ENCODE measurements at regions not wholly inside any gene's neighbourhood (a gene's known extent, or its start where the extent isn't known, plus 50 kb on each side); places are given as distances from the start of the nearest gene placed in this dataset.
"Not testable (repeated sequence)": the region's sequence is repeated elsewhere in the genome, so short reads cannot be mapped to it uniquely, and the experiment has no call there.

DNA sequence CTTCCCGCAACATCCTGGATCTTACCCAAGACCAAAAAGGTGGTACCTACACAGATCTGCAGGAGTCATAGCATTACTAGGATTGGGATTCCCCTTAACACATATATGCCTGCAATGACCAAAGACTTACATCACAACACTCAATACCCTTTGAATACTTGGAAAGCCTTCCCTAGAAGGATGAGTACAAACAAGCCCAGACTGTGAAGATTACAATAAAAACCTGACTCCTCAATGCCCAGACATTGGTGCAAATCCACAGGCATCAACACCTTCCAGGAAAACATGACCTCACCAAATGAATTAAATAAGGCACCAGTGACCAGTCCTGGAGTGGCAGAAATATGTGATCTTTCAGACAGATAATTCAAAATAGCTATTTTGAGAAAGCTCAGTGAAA lies 326.8 kb downstream of the TBL1XR1 start:
- no peak for DNase-seq (ENCODE audit: low read depth)

DNA sequence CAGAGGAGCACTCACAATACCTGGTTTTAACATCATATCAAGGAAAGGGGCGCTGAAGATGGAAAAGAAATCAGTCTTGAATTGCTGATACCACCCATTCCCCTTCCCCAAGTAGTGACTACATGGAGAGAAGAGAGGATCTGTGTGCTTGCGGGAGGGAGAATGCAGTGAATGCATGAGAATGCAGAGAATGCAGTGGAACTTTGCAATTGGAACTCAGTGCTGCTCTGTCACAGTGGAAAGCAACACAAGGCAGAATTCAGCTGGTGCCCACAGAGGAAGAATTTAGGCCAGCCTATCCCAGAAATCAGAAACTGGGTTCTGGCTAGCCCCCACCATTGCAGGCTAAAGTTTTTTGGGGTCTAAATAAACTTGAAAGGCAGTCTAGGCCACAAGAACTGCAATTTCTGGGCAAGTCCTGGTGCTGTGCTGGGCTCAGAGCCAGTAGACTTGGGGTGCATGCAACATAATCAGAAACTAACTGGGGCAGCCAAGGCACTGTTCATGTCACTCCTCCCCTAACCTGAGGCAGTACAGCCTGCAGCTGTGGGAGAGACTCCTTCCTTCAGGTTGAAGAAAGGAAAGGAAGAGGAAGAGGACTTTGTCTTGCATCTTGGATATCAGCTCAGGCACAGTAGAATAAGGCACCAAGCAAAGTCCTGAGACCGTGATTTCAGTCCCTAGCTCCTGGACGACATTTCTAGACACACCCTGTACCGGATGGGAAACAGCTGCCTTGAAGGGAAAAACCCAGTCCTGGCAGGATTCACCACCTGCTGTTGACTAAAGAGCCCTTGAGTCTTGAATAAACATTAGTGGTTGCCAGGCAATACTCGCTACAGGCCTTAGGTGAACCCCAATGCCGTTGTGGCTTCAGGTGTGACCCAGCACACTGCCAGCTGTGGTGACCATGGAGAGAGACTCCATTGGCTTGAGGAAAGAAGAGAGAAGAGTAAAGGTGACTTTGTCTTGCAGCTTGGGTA lies 329.3 kb downstream of the TBL1XR1 start:
- DNase-seq (ENCODE audit: low read depth) = no peak

DNA sequence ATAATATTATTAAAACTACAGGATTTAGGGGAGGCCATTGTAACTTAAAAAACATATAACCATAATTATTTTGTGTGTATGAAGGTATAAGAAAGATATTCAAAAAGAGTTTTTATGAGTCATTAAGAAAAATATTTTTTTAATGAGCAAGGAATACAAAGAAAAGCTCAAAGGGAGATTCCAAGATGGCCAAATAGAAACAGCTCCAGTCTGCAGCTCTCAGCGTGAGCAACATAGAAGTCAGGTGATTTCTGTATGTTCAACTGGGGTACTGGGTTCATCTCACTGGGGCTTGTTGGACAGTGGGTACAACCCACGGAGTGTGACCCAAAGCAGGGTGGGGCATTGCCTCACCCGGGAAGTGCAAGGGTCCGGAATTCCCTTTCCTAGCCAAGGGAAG lies 336.1 kb downstream of the TBL1XR1 start:
- no peak for DNase-seq (ENCODE audit: low read depth)

DNA sequence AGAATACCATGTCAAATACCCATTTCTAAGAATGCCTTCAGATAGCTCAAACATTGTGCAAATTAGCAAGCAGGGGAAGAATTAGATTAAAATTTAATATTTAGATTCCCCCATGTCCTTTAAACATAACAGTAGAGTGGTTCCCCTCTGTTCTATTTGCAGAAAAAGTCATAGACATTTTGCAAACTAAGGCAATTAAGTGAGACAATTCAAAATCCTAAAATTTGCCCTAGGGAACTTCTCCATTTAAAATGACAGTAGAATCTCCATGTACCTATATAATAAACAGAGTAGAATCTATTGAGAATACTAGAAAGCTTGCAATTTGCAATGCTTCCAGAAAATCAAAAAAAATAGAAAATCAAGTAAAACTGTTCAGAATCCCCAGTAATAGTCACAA lies 340.6 kb downstream of the TBL1XR1 start:
- DNase-seq (ENCODE audit: low read depth) = no peak

DNA sequence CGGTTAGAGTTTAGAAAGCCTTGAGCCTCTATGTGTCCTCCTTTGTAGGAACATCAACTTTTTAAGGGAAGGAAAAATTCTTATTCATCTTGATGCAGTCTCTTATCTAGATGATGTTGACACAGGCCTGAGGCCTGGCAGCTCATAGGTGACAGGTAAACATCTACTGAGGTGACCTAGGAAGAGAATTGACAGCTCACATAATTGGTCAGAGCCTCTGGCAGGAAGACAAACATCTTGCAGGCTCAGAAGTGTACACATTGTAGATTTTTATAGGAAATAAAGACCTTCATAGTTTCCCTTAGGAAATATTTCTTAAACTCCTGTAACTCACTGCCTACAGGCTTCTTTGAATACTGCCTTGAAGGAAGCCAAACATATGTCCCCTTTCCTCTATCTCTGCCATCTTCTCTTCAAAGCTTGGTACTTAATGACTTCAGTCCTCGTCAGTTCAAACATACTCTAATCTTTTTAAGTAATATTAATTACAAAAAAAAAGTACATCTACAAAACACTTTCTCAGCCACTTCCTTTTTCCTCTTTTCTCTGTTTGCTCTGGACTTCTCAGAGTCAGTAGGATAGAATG lies 341.3 kb downstream of the TBL1XR1 start:
- DNase-seq (ENCODE audit: low read depth) = no peak

DNA sequence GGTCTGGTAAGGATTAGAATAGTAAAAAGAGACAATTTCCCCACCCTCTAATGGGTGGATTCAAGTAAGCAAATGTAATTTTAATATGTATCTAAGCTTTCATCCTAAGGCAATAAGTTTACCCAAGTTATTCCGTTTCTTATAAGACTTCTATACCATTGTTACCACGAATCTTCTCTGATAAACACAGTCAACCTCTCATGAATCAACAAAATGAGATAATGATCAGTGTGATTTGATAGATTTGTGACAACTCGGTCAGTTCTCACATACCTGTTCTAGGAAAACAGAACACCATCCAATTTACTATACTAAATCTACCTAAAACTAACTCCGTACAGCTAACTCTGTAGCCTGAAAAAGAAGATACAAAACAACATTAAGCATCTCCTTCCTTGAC lies 342.1 kb downstream of the TBL1XR1 start:
- DNase-seq (ENCODE audit: low read depth) = no peak

DNA sequence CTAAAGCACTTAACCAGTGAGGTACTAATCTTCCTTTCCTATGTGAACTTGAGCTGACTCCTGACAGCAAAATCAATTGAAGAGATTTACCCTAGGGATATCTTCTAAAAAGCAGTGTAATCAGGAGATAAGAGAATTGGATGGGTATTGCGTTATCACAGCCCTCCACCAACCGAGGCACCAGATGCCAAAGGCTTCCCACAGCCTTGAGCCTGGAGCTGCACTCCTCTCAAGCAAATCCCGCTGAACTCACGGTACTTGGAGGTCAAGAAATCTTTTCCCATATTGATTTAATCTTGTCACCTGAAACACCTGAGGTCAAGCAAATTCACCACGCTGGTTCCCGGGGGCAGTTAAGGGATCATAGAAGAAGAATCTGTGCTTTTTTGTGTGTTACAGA lies 346.8 kb downstream of the TBL1XR1 start:
- DNase-seq (ENCODE audit: low read depth) = no peak

DNA sequence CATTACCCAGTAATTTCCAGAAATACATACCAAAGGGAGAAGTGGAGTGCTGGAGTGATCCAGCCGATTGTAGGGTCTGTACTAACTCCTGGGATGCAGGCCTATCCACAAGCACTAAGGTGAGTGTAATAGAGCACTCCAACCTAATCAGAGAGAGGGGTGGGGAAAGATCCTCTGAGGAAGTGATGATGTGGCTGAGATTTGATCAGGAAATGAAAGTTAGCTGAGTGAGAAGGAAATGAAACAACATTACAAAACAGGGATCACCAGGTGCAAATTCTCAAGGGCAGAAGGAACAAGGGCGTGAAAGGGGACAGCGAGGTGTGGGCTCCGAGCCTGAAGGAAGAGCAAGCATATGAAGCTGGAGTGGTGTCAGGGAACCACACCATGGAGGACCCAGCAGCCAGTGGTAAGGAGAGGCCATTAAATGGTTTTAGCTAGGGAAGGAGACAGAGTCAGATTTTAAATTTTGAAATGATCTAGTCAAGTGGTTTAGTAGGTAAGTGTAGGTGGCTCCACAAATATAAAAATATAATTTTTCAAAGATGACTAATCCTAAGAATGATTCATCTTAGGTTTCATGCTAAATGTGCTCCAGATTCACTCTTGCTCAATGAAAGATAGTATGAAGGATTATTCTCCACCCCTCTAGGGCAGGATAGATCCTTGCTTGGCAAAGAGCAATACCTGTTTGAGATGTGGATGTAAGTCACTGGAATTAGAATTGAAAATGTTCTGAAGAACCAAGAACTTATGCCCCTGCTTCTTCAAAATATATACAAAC lies 348.7 kb downstream of the TBL1XR1 start:
- no peak for DNase-seq (ENCODE audit: low read depth)

DNA sequence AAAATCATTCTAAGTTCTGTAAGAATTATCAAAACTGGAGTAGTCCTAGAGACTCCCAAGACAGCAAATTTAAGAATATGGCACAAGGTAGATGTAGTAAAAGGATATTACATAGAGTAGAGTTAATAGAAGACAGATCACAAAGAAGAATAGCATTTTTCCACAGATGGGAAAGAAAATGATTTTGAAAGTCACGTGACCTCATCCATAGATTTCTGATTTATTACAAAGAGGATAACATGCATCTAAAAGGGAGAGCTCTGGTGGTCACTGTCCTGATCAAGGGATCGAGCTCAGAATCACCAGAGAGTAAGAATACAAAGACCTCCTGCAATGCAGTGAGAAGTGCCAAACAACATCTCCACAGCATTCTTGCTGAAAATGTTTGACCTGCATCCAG lies 354.4 kb downstream of the TBL1XR1 start:
- no peak for DNase-seq (ENCODE audit: low read depth)

DNA sequence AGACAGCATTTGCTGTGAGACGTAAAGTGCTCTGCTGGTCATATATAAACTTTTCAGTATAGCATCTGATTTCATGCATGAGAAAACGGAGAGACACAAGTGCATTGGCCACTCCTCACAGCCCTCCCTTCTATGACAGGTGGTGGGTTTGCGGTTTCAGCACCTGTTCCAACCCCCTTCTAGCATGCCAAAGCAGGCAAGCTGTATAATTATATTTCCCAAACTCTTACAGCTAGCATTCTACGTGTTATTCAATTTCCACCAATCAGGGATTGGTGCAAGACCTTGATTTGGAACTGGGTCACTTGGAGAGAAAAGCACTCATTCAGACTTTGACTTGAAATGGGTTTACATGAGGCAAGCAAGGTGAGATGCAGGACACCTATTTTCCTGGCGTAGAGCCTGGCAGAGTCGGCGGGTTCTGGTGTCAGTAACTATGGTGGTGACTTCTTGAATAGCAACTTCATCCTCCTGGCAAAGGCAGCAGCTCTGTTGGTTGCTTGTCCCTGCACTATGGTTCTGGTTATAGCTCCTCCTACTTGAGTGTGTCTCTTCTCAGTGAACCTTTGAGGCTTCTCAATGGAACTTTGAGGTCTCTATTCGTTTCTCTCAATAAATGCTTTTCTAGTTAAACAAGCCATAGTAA lies 356.5 kb downstream of the TBL1XR1 start:
- no peak for DNase-seq (ENCODE audit: low read depth)

DNA sequence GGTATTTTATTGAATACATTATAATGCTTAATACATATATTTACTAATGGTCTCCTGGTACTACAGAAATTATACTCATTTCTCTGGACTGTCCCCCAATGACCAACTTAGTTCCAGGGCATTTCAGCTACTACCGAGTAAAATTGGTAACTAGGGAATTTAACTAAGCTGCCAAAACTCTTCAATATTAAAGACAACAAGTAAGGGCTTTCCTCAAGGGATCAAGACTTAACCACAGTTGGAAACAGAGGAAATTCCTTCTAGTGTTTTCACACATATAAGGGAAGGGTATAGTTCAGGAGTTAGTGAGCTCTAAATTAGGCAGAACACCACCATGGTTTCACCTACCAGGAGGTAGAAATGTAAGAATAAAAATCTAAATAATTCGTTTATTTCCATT lies 357.4 kb downstream of the TBL1XR1 start:
- no peak for DNase-seq (ENCODE audit: low read depth)

DNA sequence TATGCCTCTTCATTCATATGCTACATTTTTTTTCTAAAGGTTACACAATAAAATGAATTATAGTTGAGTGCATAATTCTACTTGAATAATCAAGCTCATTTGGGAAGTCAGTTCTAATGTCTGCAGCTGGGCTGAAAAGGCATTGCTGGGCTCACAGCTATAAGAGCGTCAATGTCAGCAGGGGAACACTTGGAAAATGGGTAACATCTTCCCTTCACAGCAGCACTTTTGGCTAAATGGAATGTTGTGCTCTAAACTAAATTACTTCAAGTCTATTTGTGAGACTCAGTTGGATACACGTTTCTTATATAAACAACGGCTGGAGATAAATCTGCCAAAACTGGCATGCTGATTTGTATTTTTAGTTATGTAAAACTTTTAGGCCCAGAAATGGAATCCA lies 357.8 kb downstream of the TBL1XR1 start:
- no peak for DNase-seq (ENCODE audit: low read depth)

DNA sequence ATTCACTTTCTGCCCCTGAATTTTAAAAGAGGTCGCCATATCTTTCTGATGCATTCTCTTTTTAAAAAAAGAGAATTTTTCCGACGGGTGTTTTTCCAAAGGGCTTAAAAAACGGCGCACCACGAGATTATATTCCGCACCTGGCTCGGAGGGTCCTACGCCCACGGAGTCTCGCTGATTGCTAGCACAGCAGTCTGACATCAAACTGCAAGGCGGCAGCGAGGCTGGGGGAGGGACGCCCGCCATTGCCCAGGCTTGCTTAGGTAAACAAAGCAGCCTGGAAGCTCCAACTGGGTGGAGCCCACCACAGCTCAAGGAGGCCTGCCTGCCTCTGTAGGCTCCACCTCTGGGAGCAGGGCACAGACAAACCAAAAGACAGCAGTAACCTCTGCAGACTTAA lies 370.0 kb downstream of the TBL1XR1 start:
- not testable (repeated sequence) for DNase-seq (ENCODE audit: low read depth)

DNA sequence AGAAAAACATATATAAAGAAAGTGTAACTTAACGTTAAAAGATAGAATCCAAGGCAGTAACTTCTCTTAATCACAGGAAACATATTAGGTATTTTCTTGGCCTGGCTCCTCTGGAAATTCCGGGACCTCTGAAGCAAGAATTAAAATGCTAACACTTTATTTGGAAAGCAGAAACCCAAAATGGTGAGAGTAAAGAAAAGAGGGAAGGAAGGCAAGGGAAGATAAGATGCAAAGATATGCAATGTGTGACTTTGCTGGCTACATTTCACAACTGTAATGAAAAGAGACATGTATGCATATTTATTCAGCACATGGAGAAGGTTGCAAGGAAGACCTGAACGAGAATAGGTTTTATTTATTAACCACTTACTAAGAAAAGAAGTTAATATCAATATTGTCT lies 372.5 kb downstream of the TBL1XR1 start:
- no peak for DNase-seq (ENCODE audit: low read depth)

DNA sequence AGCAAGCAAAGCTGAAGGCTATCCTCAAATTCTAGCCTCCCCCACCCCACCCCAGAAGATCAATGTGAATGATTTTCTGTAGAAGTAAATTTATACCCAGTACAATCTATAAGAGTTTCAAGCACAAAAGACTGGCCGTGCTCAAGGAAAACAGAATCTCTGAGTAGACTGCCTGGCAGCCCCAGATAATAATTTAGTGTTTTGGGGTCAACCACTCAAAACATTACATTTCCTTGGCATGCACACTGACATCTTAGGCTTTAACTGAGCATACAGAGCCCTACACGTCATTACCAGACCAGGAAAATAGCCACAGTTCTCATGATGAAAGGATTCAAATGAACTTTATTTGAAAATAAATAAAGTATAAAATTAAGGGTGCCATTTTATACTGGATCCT lies 376.5 kb downstream of the TBL1XR1 start:
- DNase-seq (ENCODE audit: low read depth) = no peak

DNA sequence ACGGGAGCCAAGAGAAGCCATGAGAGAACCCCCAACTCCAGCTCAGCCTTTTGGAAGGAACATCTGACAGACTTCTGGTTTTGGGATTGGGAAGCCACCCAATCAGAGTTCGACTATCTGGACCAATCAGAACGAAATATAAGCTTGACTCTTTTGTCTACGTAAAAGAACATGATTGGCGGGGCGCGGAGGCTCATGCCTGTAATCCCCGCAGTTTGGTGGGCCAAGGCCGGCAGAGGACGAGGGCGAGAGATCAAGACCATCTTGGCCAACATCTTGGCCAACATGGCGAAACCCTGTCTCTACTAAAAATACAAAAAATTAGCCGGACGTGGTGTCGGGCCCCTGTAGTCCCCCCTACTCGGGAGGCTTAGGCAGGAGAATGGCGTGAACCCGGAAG lies 380.3 kb downstream of the TBL1XR1 start:
- DNase-seq (ENCODE audit: low read depth) = no peak

DNA sequence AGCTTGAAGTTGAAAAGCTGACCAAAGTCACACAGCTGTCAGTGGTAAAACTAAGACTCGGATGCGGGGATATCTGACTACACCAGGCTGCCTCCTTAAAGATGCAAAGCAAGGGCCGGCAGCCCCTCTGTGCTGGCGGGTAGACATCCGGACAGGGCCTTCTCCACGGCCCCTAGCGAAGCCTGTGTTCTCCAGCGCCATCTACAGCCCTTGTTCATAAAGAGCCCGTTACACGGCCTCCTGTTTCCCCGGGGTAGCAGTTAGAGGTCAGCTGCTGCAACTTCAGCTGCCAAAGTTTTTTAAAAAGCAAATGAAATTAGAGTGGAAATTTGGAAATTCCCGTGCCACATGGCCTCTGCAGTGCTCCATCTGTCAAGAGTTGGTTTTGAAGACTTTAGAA lies 383.0 kb downstream of the TBL1XR1 start:
- no peak for DNase-seq (ENCODE audit: low read depth)

DNA sequence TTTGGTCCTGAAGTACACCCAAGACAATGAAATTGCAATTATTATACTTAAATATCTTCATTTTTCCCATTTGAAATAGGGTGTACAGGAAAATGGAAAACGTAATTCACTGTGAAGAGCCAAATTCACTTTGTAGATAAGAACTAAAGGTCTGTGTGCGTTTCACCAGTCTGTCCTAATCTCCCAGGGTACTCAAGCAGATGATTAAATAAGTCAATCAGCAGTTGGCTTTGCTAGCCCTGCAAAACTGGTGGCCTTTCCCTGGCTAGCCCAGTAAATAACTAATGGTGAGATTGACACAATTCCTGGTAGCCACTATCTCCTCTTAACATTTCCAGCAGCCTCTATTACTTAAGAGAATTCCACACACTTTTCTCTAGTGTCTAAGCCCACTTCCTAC lies 389.3 kb downstream of the TBL1XR1 start:
- DNase-seq (ENCODE audit: low read depth) = no peak

DNA sequence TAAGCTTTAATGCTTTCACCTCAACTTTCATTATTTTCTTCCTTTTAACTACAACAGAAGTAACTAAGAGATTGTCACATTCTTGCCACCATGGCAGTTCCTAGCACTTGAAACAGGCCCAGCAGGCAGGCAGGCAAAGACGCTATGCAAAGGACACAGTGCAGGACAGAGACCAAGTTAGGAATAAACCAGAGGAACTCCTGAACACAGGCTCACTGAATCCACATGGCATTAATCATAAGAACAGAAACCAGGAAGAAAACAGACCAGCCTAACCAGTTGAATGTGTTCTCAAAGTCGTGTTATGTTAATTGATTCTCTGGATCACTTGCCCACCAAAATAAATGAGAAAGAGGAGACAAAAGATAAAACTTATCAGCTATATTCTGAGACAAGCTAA lies 397.6 kb downstream of the TBL1XR1 start:
- DNase-seq (ENCODE audit: low read depth) = no peak

DNA sequence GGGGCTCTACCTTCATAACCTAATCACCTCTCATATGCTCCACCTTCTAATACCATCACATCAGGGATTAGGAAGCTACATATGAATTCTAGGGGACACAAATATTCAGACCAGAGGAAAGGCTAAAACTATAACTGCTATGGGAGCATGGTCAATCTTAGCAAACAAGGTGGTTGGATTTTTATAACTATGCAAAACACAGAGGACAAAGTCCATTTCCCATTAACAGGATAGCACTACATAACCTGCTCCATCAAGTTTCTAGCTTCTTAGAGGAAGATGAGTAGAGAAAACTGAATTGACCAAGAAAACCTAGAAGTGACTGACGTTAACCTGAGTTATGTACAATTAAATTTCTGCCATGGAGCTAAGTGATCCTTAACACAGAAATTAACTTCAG lies 398.6 kb downstream of the TBL1XR1 start:
- DNase-seq (ENCODE audit: low read depth) = no peak

DNA sequence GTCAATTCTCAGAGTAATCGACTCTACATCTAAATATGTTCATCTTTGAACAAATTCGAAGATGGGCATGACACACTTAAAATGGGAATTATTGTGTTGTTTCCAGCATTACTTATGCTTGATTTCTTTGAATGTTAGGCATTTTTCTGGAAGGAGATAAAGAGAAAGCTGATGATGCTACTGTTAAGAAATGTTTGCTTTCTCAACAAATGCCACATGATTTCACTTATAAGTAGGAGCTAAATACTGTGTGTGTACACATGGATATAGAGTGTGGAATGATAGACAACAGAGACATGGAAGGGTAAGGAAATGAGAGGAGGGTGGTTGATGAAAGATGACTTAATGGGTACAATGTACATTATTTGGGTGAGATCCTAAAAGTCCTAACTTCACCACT lies 400.9 kb downstream of the TBL1XR1 start:
- no peak for DNase-seq (ENCODE audit: low read depth)

DNA sequence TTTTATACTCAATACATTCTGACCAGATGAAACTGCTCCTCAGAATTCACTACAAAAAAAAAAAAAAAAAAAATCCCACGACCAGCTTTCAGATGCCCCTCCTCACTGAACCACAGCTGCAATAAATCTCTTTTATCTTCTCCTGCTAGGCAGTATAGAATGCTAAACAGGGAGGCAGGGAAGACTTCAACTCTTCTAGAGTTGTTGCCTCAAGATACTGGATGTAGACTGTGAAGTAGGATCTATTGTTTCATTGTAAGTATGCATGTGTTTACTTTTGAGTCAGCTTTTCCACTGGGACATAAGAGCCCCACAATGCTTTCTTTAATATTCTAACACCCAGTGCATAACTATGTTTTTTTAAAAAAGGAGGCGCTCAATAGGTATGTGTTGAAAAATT lies 401.4 kb downstream of the TBL1XR1 start:
- no peak for DNase-seq (ENCODE audit: low read depth)
